Embryonic facial prominence (tissue), 1 donor: ENCODE measurements at regions not wholly inside any gene's neighbourhood (a gene's known extent, or its start where the extent isn't known, plus 50 kb on each side); places are given as distances from the start of the nearest gene placed in this dataset.

Source experiments
- DNase-seq: peaks from one replicate; pipeline ENCODE4 v3.0.0-alpha.2; 2016; ENCODE audit errors: extremely low spot score

DNA sequence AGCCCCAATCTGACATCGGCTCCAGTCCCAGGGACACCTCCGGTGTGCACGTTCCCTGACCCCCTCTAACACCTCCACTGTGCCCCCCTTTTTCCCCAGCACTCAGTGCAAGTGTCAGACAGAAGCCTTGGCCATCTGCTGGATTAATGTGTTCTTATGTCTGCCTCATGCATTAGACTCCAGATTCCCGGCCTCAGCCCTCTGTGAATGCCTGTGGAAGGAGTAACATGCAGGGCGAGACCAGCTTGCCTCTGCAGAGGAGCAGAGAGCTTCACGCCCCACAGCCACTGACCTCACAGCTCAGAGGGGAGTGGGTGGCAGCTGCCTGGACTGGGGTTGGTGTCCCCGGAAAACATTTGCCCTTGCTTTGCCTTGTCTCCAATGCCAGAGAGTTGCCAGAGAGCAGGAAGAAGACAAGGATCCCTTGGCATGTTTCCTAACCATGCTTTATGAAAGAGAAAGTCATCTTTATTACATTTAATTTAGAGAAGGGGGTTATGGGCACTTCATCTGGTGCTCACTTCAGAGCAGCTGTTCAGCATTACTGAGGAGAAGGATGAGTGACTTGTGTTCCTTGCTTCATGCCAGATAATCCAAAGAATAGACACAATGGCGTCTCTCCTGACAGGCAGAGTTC, 91.6 kb upstream of the CXCL12 start:
- DNase-seq = peak; percentile 8

DNA sequence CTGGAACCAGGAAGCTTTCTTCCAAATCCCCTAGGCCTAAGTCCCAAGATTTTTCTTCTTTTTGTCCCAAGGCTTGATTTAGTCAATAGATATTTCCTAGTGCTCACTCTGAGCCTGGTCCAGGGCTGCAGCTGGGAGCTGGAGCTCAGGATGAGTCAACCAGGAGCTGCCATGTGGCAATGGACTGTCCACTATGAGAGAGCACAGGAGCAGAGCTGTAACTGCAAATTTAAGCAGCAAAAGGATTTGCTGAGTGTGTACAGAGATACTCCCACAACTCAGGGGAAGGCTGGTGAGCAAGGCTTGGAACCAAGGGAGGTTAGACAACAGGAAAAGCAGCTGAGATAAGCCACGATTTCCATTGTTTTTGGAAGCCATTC, 92.1 kb upstream of the CXCL12 start:
- DNase-seq = no peak

DNA sequence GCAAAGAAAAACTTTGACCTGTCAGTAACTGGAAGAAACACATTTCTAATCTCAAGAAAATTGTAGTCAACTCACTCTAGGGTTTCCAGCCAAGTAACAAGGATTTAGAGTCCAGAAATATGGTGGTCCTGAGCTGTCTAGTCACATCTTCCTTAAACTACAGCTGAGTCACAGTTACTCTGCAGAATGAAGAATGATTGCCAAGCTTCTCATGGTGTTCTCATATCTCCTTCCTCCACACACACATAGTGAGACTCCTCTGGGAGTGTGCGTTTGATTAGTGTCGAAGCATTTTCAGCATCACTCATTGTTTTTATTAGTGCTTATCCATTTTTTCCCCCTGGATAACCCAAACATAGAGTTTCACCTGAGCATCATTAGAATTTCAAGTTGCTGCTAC, 93.1 kb upstream of the CXCL12 start:
- DNase-seq = no peak

DNA sequence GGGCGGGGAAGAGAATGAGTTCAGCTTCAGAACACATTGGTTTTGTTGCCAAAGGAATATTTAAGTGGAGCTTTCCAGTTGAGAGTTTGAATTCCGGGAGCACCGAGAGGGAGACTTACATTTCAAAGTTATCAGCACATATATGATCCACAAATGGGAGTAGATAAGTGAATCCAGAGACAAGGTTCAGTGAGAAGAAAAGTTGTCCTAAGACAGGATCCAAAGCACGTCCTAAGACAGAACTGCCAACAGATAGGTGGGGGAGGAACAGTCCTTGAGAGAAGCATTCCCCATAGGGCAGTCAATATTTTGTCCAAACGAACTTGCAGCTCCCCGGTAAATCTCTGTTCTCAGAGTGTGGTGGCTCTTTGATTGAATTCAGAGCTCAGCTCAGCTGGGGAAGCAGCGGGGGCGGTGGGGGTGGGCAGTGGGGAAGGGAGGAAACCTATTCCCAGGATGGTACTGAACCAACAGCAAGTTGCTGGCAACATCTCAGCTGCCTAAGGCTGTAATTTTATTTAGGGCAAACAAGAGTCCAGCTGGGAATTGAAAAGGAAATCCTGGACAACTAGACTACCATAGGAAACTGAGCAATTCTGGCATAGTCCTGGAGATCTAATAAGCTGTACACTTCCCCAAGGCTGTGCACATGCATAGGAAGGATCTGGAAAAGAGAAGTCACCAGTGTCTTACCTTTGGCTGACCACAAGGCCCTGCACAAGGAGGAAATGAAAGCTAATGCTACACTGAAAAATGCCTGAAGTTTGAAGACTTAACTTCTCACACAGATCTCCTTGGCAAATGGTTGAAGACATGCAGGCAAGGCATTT, 94.2 kb upstream of the CXCL12 start:
- peak; percentile 16 for DNase-seq

DNA sequence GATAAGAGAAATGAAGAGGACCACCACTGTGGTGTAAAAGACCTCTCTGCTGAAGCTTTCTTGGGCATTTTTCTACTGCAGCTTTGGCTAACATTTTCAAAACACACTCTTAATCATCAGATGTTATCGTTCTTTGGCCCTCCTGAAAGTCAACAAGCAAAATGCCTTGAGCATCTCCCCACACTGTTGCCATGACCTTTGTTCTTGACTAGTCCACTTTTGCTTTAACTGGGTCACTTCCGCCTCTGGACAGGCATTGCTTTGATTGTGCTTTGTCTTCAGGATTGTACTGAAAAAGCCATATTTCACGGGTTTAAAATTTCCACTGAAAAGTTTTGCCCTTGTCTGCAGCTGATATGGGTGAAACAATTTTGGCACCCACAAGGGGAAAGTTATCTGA, 107.8 kb upstream of the CXCL12 start:
- no peak for DNase-seq

DNA sequence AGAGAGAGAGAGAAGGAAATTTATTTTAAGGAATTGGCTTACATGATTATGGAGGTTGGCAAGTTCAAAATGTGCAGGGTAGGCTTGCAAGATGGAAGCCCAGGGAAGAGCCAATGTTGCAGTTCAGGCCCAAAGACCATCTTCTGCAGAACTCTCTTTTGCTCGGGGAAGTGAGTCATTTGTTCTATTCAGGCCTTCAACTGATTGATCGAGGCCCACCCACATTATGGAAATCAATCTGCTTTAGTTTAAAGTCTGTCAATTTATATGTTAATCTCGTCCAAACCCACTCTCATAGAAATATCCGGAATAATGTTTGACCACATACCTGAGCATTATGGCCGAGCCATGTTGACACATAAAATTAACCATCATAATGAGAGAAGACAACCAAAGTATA, 113.3 kb upstream of the CXCL12 start:
- no peak for DNase-seq

DNA sequence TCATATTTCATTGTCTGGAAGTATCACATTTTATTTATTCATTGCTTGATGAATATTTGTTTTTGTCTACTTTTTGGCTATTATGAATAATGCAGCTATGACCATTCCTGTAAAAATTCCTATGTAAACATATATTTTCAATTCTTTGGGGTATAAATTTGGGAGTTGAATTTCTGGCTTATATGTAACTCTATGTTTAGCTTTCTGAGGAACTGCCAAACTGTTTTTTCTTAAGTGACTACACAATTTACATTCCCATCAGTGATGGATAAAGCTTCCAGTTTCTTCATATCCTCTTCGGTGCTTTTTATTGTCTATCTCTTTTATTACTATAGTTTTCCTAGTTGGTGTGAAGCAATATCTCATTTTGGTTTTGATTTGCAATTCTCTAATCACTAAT, 115.6 kb upstream of the CXCL12 start:
- DNase-seq = no peak

DNA sequence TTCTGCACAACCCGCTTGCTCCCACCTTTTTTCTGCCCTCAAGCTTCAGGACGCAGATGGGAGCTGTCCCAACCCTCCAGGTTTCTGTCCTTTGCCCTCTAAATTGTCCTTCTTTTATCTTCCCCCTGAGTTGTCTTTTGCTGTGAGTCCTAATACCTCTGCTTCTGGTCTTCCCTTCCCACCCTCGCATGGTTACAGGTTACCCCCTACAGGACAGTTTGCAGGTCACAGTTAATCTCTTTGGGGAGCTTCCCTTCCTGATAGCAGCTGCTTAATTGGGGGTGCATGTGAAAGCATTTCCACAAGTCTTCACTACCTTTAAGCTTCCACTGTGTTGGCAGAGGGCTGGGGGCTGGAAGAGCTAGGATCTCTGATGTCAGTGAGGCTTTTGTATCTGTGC, 121.5 kb upstream of the CXCL12 start:
- DNase-seq = no peak

DNA sequence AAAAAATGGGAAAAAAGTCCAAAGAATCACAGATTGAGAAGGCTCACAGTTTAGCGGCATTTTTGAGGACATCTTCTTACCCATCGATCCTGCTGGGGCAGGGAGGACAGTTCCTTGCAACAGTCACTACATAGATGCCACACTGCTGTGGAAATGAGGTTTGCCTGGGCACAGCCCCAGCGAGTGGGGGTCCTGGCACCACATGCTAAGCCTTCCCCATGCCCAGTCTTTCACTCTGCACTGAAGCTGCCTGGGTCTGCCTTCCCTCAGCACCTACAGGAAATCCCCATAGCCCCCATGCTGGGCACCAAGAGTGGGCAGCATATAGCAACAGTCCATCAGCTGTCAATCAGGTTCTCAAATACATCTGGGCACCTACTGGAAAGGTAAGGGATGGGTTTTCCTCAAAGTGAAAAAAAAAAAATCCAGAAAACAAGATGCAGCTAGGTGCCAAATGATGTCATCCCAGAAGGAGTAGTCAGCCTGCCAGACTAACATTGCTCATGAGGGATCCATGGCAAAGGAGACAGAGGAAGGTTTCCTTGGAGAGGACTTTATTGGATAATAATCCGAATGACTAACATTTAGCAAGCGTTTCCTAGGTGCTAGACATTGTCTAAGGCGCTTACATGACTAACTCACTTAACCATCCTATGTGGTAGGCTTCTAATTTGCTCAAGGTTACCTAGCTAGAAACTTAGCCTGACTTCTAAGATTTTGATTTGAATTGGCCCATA, 125.7 kb upstream of the CXCL12 start:
- no peak for DNase-seq

DNA sequence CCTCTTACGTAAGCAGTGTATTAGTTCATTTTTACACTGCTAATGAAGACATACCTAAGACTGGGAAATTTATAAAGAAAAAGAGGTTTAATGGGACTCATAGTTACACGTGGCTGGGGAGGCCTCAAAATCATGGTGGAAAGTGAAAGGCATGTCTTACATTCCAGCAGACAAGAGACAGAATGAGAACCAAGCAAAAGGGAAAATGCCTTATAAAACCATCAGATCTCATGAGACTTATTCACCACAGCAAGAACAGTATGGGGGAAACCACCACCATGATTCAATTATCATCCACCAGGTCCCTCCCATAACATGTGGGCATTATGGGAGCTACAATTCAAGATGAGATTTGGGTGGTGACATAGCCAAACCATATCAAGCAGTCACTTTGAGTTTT, 126.3 kb upstream of the CXCL12 start:
- no peak for DNase-seq

DNA sequence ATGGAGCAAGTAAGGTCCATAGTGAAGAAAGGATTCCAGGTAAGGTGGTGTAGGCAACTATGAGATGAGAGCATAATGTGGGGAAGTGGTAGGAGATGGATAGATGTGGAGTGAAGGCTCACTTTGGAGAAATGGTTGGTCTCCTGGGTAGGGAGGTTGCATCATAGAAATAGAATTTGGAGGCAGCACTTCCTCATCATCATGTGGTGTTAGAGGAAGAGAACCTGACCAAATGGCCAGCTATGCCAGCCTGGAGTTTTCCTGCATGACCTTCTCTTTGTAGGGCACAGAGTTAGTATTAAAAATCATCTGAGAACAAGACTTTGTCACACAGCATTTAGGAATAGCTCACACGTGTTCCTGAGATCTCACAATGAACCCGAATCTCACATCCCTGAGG, 126.7 kb upstream of the CXCL12 start:
- no peak for DNase-seq

DNA sequence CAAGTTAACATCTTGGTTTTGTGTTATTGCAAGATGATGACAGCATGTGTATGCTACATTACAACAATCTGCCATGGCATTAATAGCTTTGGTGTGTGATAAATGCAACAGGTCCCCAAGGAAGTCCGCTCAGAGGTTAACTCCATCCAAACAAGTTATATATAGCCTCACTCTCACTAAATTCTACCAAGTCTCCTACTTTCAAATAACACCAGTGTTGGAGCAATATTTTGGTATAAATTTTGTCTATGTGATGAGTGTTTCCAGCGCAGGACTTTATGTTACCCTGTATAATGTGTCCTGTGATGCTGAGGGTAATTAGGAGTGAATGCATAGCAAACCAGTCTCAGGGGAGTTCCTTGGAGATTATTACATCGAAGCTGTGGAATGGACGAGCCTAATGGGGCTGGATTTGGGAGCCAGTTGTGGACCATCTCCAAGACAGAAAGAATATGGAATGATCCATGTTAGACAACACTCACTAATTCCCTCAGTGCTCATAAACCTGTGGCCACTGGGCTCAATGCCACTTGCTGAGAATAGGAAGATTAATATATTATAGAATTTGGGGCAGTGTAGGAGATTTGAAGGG, 127.6 kb upstream of the CXCL12 start:
- DNase-seq = no peak

DNA sequence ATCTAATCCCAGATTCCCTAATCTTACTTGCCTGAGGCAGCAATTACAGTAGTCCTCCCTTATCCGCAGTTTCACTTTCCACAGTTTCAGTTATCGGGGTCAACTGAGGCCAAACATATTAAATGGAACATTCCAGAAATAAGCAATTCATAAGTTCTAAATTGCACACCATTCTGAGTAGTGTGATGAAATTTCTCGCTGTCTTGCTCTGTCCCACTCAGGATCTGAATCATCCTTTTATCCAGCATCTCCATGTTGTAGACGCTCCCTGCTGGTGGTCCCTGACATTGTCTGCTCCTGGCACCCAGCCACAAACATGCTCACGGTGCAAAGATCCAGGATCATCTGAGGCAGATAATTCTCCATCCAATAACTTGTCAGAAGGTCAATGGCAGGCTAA, 128.7 kb upstream of the CXCL12 start:
- no peak for DNase-seq

DNA sequence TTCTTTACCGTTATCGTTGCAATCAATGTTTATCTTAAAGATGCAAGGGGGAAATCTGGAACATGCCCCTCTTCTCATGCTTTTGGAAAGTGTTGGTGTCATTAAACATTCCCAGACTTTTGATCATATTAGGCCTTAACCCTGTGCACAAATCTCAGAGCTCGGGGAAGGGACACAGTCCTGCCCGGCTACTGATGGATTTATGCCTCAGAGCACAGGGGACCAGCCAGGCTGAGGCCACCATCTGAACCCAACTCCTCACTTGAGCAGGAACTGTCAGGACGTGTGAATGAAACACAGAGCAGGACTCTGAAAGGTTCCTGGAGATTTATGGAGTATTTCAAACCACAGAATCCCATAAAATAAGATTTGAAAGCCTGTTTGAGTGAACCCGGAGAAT, 132.0 kb upstream of the CXCL12 start:
- no peak for DNase-seq

DNA sequence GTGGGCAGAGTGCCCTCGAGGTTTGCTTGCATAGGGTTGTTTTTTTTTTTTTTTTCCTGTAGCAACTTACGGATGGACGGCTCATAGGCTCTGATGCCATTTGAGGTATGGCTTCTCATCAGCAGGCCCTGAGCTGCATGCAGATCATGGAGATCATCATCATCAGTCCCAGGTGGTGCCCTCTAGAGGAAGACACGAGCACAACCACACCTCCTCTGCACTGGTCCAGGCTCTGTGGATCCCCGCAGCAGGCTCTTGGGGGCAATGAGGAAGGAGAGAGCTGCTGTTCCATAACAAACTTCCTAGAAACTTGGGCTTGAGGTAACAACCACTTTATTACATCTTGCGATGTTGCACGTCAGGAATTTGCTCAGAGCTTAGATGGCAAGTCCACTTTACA, 132.7 kb upstream of the CXCL12 start:
- no peak for DNase-seq

DNA sequence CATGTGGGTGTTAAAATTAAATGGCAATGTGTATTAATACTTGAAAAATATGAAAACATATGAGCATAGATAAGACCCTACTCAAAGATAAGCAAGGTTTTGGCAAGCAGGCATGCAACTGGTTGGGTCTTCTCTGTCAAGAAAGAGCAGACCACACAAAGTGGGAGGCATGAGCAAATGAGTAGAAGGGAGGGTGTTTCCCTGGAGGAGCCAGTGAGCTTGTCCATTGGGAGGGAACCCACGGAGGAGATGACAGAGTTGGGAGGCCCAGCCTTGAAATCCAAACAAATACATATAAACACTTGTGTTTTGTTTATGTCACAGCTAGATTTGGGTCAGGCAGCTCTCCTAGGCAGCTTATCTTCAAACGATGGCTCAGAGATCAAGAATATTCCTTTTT, 134.5 kb upstream of the CXCL12 start:
- no peak for DNase-seq

DNA sequence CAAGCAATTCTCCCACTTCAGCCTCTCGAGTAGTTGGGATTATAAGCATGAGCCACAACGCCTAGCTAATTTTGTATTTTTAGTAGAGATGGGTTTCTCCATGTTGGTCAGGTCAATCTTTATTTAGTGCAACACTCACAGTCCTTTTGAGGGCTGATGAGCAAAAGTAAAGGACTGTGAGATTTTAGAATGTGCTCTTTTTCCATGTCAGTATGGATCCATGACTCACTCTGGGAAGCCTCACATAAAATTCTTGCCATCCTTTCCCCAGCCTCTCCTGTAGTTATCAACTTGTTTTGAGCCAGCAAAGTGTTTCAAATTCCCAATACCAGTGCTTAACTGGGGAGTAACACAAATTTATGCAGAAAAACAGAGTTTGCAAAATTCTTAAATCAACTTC, 135.8 kb upstream of the CXCL12 start:
- no peak for DNase-seq

DNA sequence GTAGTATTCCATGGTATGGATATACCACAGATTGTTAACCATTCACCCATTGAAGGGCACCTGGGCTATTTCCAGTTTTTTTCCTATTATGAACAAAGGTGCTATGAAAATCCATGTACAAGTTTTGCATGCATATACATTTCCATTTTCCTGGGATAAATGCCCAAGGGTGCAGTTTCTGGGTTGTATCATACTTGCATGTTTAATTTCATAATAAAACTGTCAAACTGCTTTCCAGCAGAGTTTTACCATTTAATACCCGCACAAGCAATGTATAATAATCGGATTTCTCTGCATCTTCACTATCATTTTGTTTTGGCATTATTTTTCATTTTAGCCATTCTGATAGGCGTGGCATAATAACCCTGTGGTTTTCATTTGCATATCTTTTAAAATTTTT, 154.3 kb upstream of the CXCL12 start:
- no peak for DNase-seq

DNA sequence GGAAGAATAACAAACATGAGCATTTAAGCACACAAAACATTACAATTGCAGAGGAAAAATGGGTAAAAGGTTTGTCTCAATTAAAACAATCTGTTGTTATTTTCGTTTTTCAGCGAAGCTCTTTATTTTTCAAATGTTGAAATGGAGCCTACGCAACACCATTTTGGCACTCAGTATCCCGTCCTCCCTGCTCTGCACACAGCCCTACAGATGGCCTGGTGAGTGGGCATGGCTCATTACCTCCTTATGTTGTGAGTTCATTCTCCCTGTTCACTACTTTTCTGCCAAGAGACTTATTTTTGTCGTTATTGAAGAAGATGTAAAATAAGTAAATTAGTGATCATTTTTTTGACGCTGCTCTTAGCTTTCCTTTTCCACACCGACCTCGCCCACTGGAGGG, 167.8 kb upstream of the CXCL12 start:
- DNase-seq = no peak

DNA sequence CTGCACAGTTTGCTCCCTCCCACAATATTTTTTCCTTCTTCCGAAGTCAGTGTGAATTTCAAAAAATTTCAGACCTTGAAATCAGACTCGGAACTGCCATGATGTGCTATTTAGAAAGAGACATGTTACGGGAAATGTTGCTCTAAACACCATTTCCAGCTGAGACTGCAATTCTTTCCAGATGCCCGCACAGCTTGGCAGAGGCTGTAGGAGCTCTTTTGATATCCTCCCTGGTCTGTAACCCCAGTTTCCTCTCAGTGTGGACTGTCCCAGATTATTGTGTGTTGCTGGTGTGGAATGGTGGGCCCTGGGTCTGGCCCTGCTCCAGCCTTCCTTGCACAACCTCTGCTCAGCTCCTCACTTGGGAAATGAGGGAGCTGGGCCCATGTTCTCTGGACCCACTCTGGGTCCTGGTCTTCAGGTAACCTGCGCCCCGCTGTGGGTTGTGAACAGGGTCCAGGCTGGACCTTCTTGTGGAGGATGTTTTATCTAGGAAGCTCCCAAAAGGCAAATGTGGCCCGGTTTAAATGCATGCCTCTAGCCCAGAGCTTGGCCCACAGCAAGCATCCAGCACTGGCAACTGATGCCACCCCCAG, 172.8 kb upstream of the CXCL12 start:
- peak; percentile 37 for DNase-seq

DNA sequence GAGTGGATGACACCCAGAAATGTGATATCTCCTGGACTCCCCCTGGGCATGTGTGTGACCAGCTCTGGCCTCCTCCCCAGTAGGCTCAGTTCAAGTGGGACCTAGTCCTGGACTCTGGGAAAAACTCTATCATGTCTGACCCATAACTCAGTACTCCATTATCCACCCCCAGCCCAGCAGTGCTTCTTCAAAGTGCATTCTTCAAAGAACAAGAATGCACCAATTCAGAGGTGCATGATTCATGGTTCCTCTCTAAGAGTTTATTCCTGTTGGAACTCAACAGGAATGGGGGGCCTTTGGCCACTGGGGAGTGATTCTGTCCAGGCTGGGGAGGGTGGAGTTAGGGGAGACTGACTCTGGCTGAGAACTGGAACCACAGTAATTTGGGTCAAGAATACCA, 173.6 kb upstream of the CXCL12 start:
- no peak for DNase-seq

DNA sequence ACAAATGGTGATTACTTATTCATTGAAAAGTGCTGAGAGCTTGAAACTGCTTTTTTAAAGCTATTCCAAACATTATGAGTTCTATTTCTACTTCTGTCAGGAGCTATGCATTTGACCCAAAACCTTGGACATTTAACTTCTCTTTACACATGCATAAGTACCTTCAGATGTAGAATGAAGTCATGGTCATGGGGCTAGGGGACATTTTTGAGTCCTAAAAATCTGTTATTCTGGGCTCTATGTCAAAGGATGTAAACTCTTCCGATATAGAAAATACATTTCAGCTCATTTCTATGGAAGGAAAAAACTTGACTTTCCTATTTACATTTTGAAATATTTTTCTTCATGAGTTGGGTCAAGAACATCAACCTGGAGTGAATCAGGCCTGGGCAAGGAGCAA, 179.5 kb upstream of the CXCL12 start:
- DNase-seq = no peak
